CD4-positive, alpha-beta memory T cell (primary cell): ENCODE measurements at regions not wholly inside any gene's neighbourhood (a gene's known extent, or its start where the extent isn't known, plus 50 kb on each side); places are given as distances from the start of the nearest gene placed in this dataset.
A peak's percentile ranks its signal among the peaks of the same experiment; 100 is the strongest.

Experiments
- CTCF ChIA-PET: fragments of 350-600 bp; sonication (Branson Sonifier 250); formaldehyde crosslinking; loops from one replicate; lab custom pipeline; 2021; ENCODE audit warnings: inconsistent platforms; ENCODE audit not compliant: partially characterized antibody; lab: Charles Lee
- POLR2A ChIA-PET: fragments of 350-600 bp; sonication (Branson Sonifier 250); formaldehyde crosslinking; loops from one replicate; lab custom pipeline; 2021; ENCODE audit not compliant: partially characterized antibody; lab: Charles Lee
- DNase-seq, 5 donors: peaks; one replicate each; pipeline versions ENCODE4 v3.0.0 to v3.0.0-alpha.2; 2020 to 2022; ENCODE audit warnings: mixed read lengths in 1 of 5
- H3K27ac ChIP-seq: one replicate; pipeline ENCODE4 v1.7.0; 2013; ENCODE audit warnings: low read depth, low read length
- H3K27me3 ChIP-seq: 2 replicates; pipeline ENCODE4 v1.7.0; 2013; ENCODE audit warnings: mild to moderate bottlenecking, low read length, moderate library complexity; ENCODE audit not compliant: insufficient read depth
- H3K36me3 ChIP-seq: 2 replicates; pipeline ENCODE4 v1.7.0; 2013; ENCODE audit warnings: mild to moderate bottlenecking, low read length, moderate library complexity; ENCODE audit not compliant: insufficient read depth
- H3K4me1 ChIP-seq: 2 replicates; pipeline ENCODE4 v1.7.0; 2013; ENCODE audit warnings: mild to moderate bottlenecking, low read length, moderate library complexity; ENCODE audit not compliant: insufficient read depth
- H3K4me3 ChIP-seq, 2 donors: one replicate each; pipeline ENCODE4 v1.7.0; 2013; ENCODE audit warnings: low read length in 2 of 2, mild to moderate bottlenecking in 1 of 2
- H3K9me3 ChIP-seq, 2 donors: one replicate each; pipeline ENCODE4 v1.7.0; 2013; ENCODE audit warnings: low read length in 2 of 2, control low read depth in 1 of 2; ENCODE audit not compliant: control insufficient read depth in 1 of 2
- H3K27ac Mint-ChIP-seq, 7 donors: one replicate each; pipeline ENCODE4 v1.8.0; 2020 to 2021; ENCODE audit warnings: mixed read lengths in 7 of 7, mild to moderate bottlenecking in 6 of 7, inconsistent platforms in 3 of 7, moderate library complexity in 3 of 7
- H3K27me3 Mint-ChIP-seq, 2 donors: one replicate each; pipeline ENCODE4 v1.8.0; 2020 to 2021; ENCODE audit warnings: mixed read lengths in 2 of 2
- H3K36me3 Mint-ChIP-seq, 2 donors: one replicate each; pipeline ENCODE4 v1.8.0; 2020 to 2021; ENCODE audit warnings: mixed read lengths in 2 of 2, inconsistent platforms in 1 of 2, mild to moderate bottlenecking in 1 of 2
- H3K4me1 Mint-ChIP-seq, 4 donors: one replicate each; pipeline ENCODE4 v1.8.0; 2020 to 2021; ENCODE audit warnings: mixed read lengths in 4 of 4, mild to moderate bottlenecking in 1 of 4
- H3K4me3 Mint-ChIP-seq, 8 donors: one replicate each; pipeline ENCODE4 v1.8.0; 2020 to 2021; ENCODE audit warnings: mixed read lengths in 8 of 8, mild to moderate bottlenecking in 7 of 8, moderate library complexity in 6 of 8, inconsistent platforms in 3 of 8
- H3K9me3 Mint-ChIP-seq, 8 donors: one replicate each; pipeline ENCODE4 v1.8.0; 2020 to 2021; ENCODE audit warnings: mixed read lengths in 8 of 8, mild to moderate bottlenecking in 5 of 8, inconsistent platforms in 3 of 8, moderate library complexity in 1 of 8
- intact Hi-C: fragments of 100-400 bp; cut with micrococcal nuclease; formaldehyde crosslinking; loops from one replicate; pipeline ENCODE4 v1.15.1; 2023

GRCh38 chrX:45745479-45745878 is 544.8 kb upstream of the DIPK2B start:
- Histone ChIP-seq H3K4me1 (peaks cover 25% of the 10 kb centered on the region), H3K36me3 (peaks cover 10% of the 10 kb centered on the region), H3K27me3 (no peaks in the 10 kb centered on the region), H3K27ac (no peak overlapping the region), H3K9me3 (no peaks in the 10 kb centered on the region), H3K4me3 (no peak overlapping the region)
- ChIA-PET POLR2A (no interaction called here), CTCF (no interaction called here)
- intact Hi-C loops = no loop called here
- Mint-ChIP-seq H3K9me3 (no peaks in the 10 kb centered on the region), H3K4me1 (peaks cover 5 to 21% (median 8%) of the 10 kb centered on the region in 4 donors), H3K27me3 (no peaks in the 10 kb centered on the region), H3K4me3 (no peak overlapping the region), H3K27ac (peak overlapping the region in 2 of 7 donors; percentile 4 to 80), H3K36me3 (peaks cover 5 to 13% of the 10 kb centered on the region in 2 donors)
- DNase-seq = no peak

- peaks cover 10% of the 10 kb centered on the region for H3K36me3 ChIP-seq
- peaks cover 14% of the 10 kb centered on the region for H3K4me1 ChIP-seq
- no peaks in the 10 kb centered on the region for H3K27me3 ChIP-seq
- H3K9me3 Mint-ChIP-seq = no peaks in the 10 kb centered on the region
- intact Hi-C loops = no loop called here
- H3K4me1 Mint-ChIP-seq = peaks cover 0 to 10% (median 3%) of the 10 kb centered on the region in 4 donors
- H3K27me3 Mint-ChIP-seq = no peaks in the 10 kb centered on the region
- H3K4me3 Mint-ChIP-seq = no peak overlapping the region
- H3K9me3 ChIP-seq = no peaks in the 10 kb centered on the region
- no peak overlapping the region for H3K27ac ChIP-seq
- H3K4me3 ChIP-seq = no peak overlapping the region
- POLR2A ChIA-PET = no interaction called here
- CTCF ChIA-PET = no interaction called here
- peak overlapping the region in 1 of 7 donors; percentile 22 for H3K27ac Mint-ChIP-seq
- no peak for DNase-seq
- H3K36me3 Mint-ChIP-seq = peaks cover 5 to 12% of the 10 kb centered on the region in 2 donors
Measured at GRCh38 chrX:45743906-45744625, 543.4 kb upstream of the DIPK2B start.

- CTCF ChIA-PET = no interaction called here
- Mint-ChIP-seq H3K9me3 (no peaks in the 10 kb centered on the region), H3K27ac (no peak overlapping the region), H3K36me3 (peaks cover 5 to 12% of the 10 kb centered on the region in 2 donors), H3K27me3 (no peaks in the 10 kb centered on the region), H3K4me1 (peaks cover 0 to 6% (median 3%) of the 10 kb centered on the region in 4 donors), H3K4me3 (no peak overlapping the region)
- H3K4me1 ChIP-seq = peaks cover 6% of the 10 kb centered on the region
- H3K36me3 ChIP-seq = peaks cover 10% of the 10 kb centered on the region
- intact Hi-C loops = no loop called here
- no peak overlapping the region for H3K4me3 ChIP-seq
- H3K27ac ChIP-seq = no peak overlapping the region
- POLR2A ChIA-PET = no interaction called here
- H3K27me3 ChIP-seq = no peaks in the 10 kb centered on the region
- no peaks in the 10 kb centered on the region for H3K9me3 ChIP-seq
- no peak for DNase-seq
Measured at GRCh38 chrX:45743081-45743533, 542.4 kb upstream of the DIPK2B start.

- peaks cover 0 to 1% (median 0%) of the 10 kb centered on the region in 4 donors for H3K4me1 Mint-ChIP-seq
- no peaks in the 10 kb centered on the region for H3K27me3 ChIP-seq
- no peak for DNase-seq
- CTCF ChIA-PET = no interaction called here
- H3K9me3 ChIP-seq = no peaks in the 10 kb centered on the region
- intact Hi-C loops = no loop called here
- H3K9me3 Mint-ChIP-seq = no peaks in the 10 kb centered on the region
- H3K4me1 ChIP-seq = no peaks in the 10 kb centered on the region
- no peaks in the 10 kb centered on the region for H3K36me3 ChIP-seq
- POLR2A ChIA-PET = no interaction called here
- H3K27ac ChIP-seq = no peak overlapping the region
- H3K36me3 Mint-ChIP-seq = no peaks in the 10 kb centered on the region
- no peak overlapping the region for H3K4me3 Mint-ChIP-seq
- H3K27me3 Mint-ChIP-seq = no peaks in the 10 kb centered on the region
- no peak overlapping the region for H3K27ac Mint-ChIP-seq
- no peak overlapping the region for H3K4me3 ChIP-seq
Measured at GRCh38 chrX:45740291-45740690, 539.6 kb upstream of the DIPK2B start.

GRCh38 chrX:45735571-45735970 is 534.9 kb upstream of the DIPK2B start:
- intact Hi-C loops = no loop called here
- Histone ChIP-seq H3K27me3 (no peaks in the 10 kb centered on the region), H3K36me3 (no peaks in the 10 kb centered on the region), H3K9me3 (no peaks in the 10 kb centered on the region), H3K4me1 (no peaks in the 10 kb centered on the region), H3K4me3 (no peak overlapping the region), H3K27ac (no peak overlapping the region)
- Mint-ChIP-seq H3K27me3 (no peaks in the 10 kb centered on the region), H3K4me3 (no peak overlapping the region), H3K27ac (no peak overlapping the region), H3K4me1 (no peaks in the 10 kb centered on the region), H3K9me3 (no peaks in the 10 kb centered on the region), H3K36me3 (no peaks in the 10 kb centered on the region)
- ChIA-PET CTCF (no interaction called here), POLR2A (no interaction called here)
- DNase-seq = no peak

GRCh38 chrX:45731448-45731847 is 530.8 kb upstream of the DIPK2B start:
- intact Hi-C loops = no loop called here
- Histone ChIP-seq H3K9me3 (no peaks in the 10 kb centered on the region), H3K4me1 (no peaks in the 10 kb centered on the region), H3K27me3 (no peaks in the 10 kb centered on the region), H3K36me3 (no peaks in the 10 kb centered on the region), H3K4me3 (no peak overlapping the region), H3K27ac (no peak overlapping the region)
- Mint-ChIP-seq H3K4me3 (no peak overlapping the region), H3K36me3 (no peaks in the 10 kb centered on the region), H3K9me3 (no peaks in the 10 kb centered on the region), H3K27ac (no peak overlapping the region), H3K27me3 (no peaks in the 10 kb centered on the region), H3K4me1 (no peaks in the 10 kb centered on the region)
- CTCF ChIA-PET = no interaction called here
- DNase-seq = no peak
- POLR2A ChIA-PET = no interaction called here

- POLR2A ChIA-PET = no interaction called here
- Mint-ChIP-seq H3K4me3 (no peak overlapping the region), H3K36me3 (no peaks in the 10 kb centered on the region), H3K9me3 (no peaks in the 10 kb centered on the region), H3K27ac (no peak overlapping the region), H3K27me3 (no peaks in the 10 kb centered on the region), H3K4me1 (no peaks in the 10 kb centered on the region)
- H3K27me3 ChIP-seq = no peaks in the 10 kb centered on the region
- H3K9me3 ChIP-seq = no peaks in the 10 kb centered on the region
- intact Hi-C loops = no loop called here
- no peak overlapping the region for H3K27ac ChIP-seq
- CTCF ChIA-PET = no interaction called here
- H3K4me1 ChIP-seq = no peaks in the 10 kb centered on the region
- H3K36me3 ChIP-seq = no peaks in the 10 kb centered on the region
- DNase-seq = no peak
- no peak overlapping the region for H3K4me3 ChIP-seq
Measured at GRCh38 chrX:45727761-45728160, 527.1 kb upstream of the DIPK2B start.
